IPS-18a (cell line): ENCODE measurements at regions not wholly inside any gene's neighbourhood (a gene's known extent, or its start where the extent isn't known, plus 50 kb on each side); places are given as distances from the start of the nearest gene placed in this dataset.
"Not testable (repeated sequence)": the region's sequence is repeated elsewhere in the genome, so short reads cannot be mapped to it uniquely, and the experiment has no call there.

Experiments
- H3K27ac ChIP-seq: one replicate; pipeline ENCODE4 v1.5.1; 2013; ENCODE audit warnings: low read length
- H3K27me3 ChIP-seq: one replicate; pipeline ENCODE4 v1.6.1; 2013; ENCODE audit warnings: mild to moderate bottlenecking, low read length; ENCODE audit not compliant: control insufficient read depth, insufficient read depth
- H3K36me3 ChIP-seq: one replicate; pipeline ENCODE4 v1.6.1; 2013; ENCODE audit warnings: low read depth, low read length; ENCODE audit not compliant: control insufficient read depth
- H3K4me1 ChIP-seq: one replicate; pipeline ENCODE4 v1.6.1; 2013; ENCODE audit warnings: low read depth, low read length; ENCODE audit not compliant: control insufficient read depth
- H3K4me3 ChIP-seq: one replicate; pipeline ENCODE4 v1.5.1; 2013; ENCODE audit warnings: low read length
- H3K9ac ChIP-seq: one replicate; pipeline ENCODE4 v1.6.1; 2013; ENCODE audit warnings: mild to moderate bottlenecking, low read length, moderate library complexity
- H3K9me3 ChIP-seq: one replicate; pipeline ENCODE4 v1.6.1; 2013; ENCODE audit warnings: low read depth, low read length; ENCODE audit not compliant: control insufficient read depth

- not testable (repeated sequence) for H3K27ac ChIP-seq, H3K9me3 ChIP-seq, H3K36me3 ChIP-seq, H3K4me1 ChIP-seq, H3K4me3 ChIP-seq, H3K9ac ChIP-seq, H3K27me3 ChIP-seq
Observed at GRCh38 chr6:121599331-121599730, 163.9 kb downstream of the GJA1 start.

- Histone ChIP-seq H3K27ac (no peak overlapping the region), H3K4me1 (no peaks in the 10 kb centered on the region), H3K9ac (no peak overlapping the region)
Observed at GRCh38 chr6:121600389-121601168, 165.1 kb downstream of the GJA1 start.

GRCh38 chr6:121603486-121603885 is 168.0 kb downstream of the GJA1 start:
- Histone ChIP-seq H3K27me3 (no peaks in the 10 kb centered on the region), H3K9ac (no peak overlapping the region), H3K36me3 (no peaks in the 10 kb centered on the region), H3K4me1 (no peaks in the 10 kb centered on the region), H3K9me3 (no peaks in the 10 kb centered on the region), H3K4me3 (no peak overlapping the region), H3K27ac (no peak overlapping the region)

More at GRCh38 chr6:121600389-121601168, 165.1 kb downstream of the GJA1 start:
- H3K9me3 ChIP-seq = no peaks in the 10 kb centered on the region
- H3K4me3 ChIP-seq = no peak overlapping the region
- H3K27me3 ChIP-seq = no peaks in the 10 kb centered on the region
- no peaks in the 10 kb centered on the region for H3K36me3 ChIP-seq

GRCh38 chr6:121607721-121608120 is 172.3 kb downstream of the GJA1 start:
- H3K27ac ChIP-seq = no peak overlapping the region
- H3K4me1 ChIP-seq = no peaks in the 10 kb centered on the region
- no peak overlapping the region for H3K4me3 ChIP-seq
- no peaks in the 10 kb centered on the region for H3K9me3 ChIP-seq
- H3K9ac ChIP-seq = no peak overlapping the region
- H3K27me3 ChIP-seq = no peaks in the 10 kb centered on the region
- no peaks in the 10 kb centered on the region for H3K36me3 ChIP-seq

GRCh38 chr6:121608270-121608669 is 172.8 kb downstream of the GJA1 start:
- no peak overlapping the region for H3K27ac ChIP-seq
- H3K9ac ChIP-seq = no peak overlapping the region
- H3K4me3 ChIP-seq = no peak overlapping the region
- no peaks in the 10 kb centered on the region for H3K4me1 ChIP-seq
- no peaks in the 10 kb centered on the region for H3K27me3 ChIP-seq
- no peaks in the 10 kb centered on the region for H3K9me3 ChIP-seq
- H3K36me3 ChIP-seq = no peaks in the 10 kb centered on the region

- Histone ChIP-seq H3K36me3 (no peaks in the 10 kb centered on the region), H3K4me1 (no peaks in the 10 kb centered on the region), H3K27me3 (no peaks in the 10 kb centered on the region), H3K27ac (no peak overlapping the region), H3K9me3 (no peaks in the 10 kb centered on the region), H3K9ac (no peak overlapping the region), H3K4me3 (no peak overlapping the region)
Observed at GRCh38 chr6:121609281-121609680, 173.8 kb downstream of the GJA1 start.

GRCh38 chr6:121612927-121613326 is 177.5 kb downstream of the GJA1 start:
- Histone ChIP-seq H3K9me3 (no peaks in the 10 kb centered on the region), H3K36me3 (no peaks in the 10 kb centered on the region), H3K9ac (no peak overlapping the region), H3K27ac (no peak overlapping the region), H3K4me1 (peaks cover 12% of the 10 kb centered on the region), H3K27me3 (no peaks in the 10 kb centered on the region), H3K4me3 (no peak overlapping the region)

GRCh38 chr6:121614115-121614514 is 178.7 kb downstream of the GJA1 start:
- Histone ChIP-seq H3K27me3 (no peaks in the 10 kb centered on the region), H3K9me3 (no peaks in the 10 kb centered on the region), H3K27ac (no peak overlapping the region), H3K36me3 (no peaks in the 10 kb centered on the region), H3K9ac (no peak overlapping the region), H3K4me3 (no peak overlapping the region), H3K4me1 (peaks cover 24% of the 10 kb centered on the region)

GRCh38 chr6:121615493-121615892 is 180.0 kb downstream of the GJA1 start:
- peaks cover 34% of the 10 kb centered on the region for H3K4me1 ChIP-seq
- no peaks in the 10 kb centered on the region for H3K27me3 ChIP-seq
- no peak overlapping the region for H3K27ac ChIP-seq
- H3K36me3 ChIP-seq = no peaks in the 10 kb centered on the region
- no peak overlapping the region for H3K4me3 ChIP-seq
- no peak overlapping the region for H3K9ac ChIP-seq
- no peaks in the 10 kb centered on the region for H3K9me3 ChIP-seq

- Histone ChIP-seq H3K4me1 (peaks cover 34% of the 10 kb centered on the region), H3K4me3 (no peak overlapping the region), H3K36me3 (no peaks in the 10 kb centered on the region), H3K9ac (no peak overlapping the region), H3K27me3 (no peaks in the 10 kb centered on the region), H3K27ac (no peak overlapping the region), H3K9me3 (no peaks in the 10 kb centered on the region)
Observed at GRCh38 chr6:121616406-121616805, 181.0 kb downstream of the GJA1 start.

GRCh38 chr6:121617388-121617787 is 181.9 kb downstream of the GJA1 start:
- Histone ChIP-seq H3K27ac (no peak overlapping the region), H3K4me3 (no peak overlapping the region), H3K27me3 (no peaks in the 10 kb centered on the region), H3K4me1 (peaks cover 34% of the 10 kb centered on the region), H3K36me3 (no peaks in the 10 kb centered on the region), H3K9me3 (no peaks in the 10 kb centered on the region), H3K9ac (no peak overlapping the region)

GRCh38 chr6:121619013-121619412 is 183.6 kb downstream of the GJA1 start:
- H3K9me3 ChIP-seq = no peaks in the 10 kb centered on the region
- H3K4me1 ChIP-seq = peaks cover 34% of the 10 kb centered on the region
- H3K27me3 ChIP-seq = no peaks in the 10 kb centered on the region
- H3K27ac ChIP-seq = no peak overlapping the region
- H3K9ac ChIP-seq = no peak overlapping the region
- H3K36me3 ChIP-seq = no peaks in the 10 kb centered on the region
- H3K4me3 ChIP-seq = peak overlapping the region; percentile 53
